PC-3 (cell line): ENCODE measurements at regions not wholly inside any gene's neighbourhood (a gene's known extent, or its start where the extent isn't known, plus 50 kb on each side); places are given as distances from the start of the nearest gene placed in this dataset.

Source experiments
- CTCF ChIP-seq: fragments of 300-600 bp; sonication (generic); conservative IDR thresholded peaks from 2 replicates; pipeline ENCODE4 v1.5.1; 2017; ENCODE audit warnings: antibody characterized with exemption, low read depth, mild to moderate bottlenecking, low read length
- EZH2 ChIP-seq: fragments of 300-600 bp; sonication (generic); IDR thresholded peaks from one replicate; pipeline ENCODE4 v1.6.1; 2017; ENCODE audit warnings: antibody characterized with exemption, mild to moderate bottlenecking, low read length; ENCODE audit not compliant: unreplicated experiment
- EZH2phosphoT487 ChIP-seq: fragments of 300-600 bp; sonication (generic); IDR thresholded peaks from 2 replicates; pipeline ENCODE4 v1.6.1; 2018; ENCODE audit warnings: mild to moderate bottlenecking, antibody characterized with exemption, low read length, borderline replicate concordance

GRCh38 chr2:8141780-8142179, 540.1 kb upstream of the ID2 start:
- TF ChIP-seq EZH2: no peak
- no peak for TF ChIP-seq CTCF
- TF ChIP-seq EZH2phosphoT487: no peak
